ENCODE measurements at regions not wholly inside any gene's neighbourhood (a gene's known extent, or its start where the extent isn't known, plus 50 kb on each side); places are given as distances from the start of the nearest gene placed in this dataset.

DNA sequence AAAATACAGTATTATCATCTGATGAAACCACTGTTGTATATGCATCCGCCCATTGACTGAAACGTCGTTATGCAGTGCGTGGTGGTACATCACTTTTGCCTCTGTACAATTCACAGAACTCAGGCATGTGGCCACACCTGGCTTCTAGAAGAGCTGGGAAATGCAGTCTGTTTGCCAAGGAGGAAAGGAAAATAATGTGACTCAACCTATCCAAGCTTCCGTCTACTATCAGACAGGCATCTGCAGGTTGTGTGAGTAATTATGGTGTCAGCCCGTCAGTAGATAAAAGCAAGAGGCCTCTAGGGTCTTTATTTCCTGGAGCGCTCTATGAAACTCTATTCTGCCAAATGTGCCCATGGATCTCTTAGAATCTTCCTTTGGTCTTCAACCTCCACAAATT is 111.6 kb downstream of the BBS10 start:
- POLR2A ChIA-PET, result no interaction called here
- Histone ChIP-seq H3K27ac (ENCODE audit: low read depth in 2 of 2, low read length in 1 of 2) (no peak overlapping the region), H3K4me2 (no peak overlapping the region), H3K27me3 (ENCODE audit: insufficient read depth) (no peaks in the 10 kb centered on the region), H3K36me3 (replicated peaks in 1 of 2; ENCODE audit: control insufficient read depth in 1 of 2, insufficient read depth in 2 of 2, low read length in 1 of 2) (no peaks in the 10 kb centered on the region), H3F3A (replicated peaks; ENCODE audit: insufficient read depth) (no peaks in the 10 kb centered on the region), H3K4me3 (ENCODE audit: low read depth in 2 of 2, low read length in 1 of 2) (no peak overlapping the region), H2AFZ (ENCODE audit: low read depth) (no peak overlapping the region), H3K9ac (no peak overlapping the region), H3K9me2 (no peaks in the 10 kb centered on the region), H3K4me1 (ENCODE audit: control insufficient read depth in 1 of 2, insufficient read depth in 2 of 2, low read depth in 1 of 2, low read length in 1 of 2) (0 out of 4 replicates have a peak, but pooled peaks cover 0 to 8% of the 10 kb centered on the region in 2 experiments), H4K20me1 (ENCODE audit: insufficient read depth) (no peaks in the 10 kb centered on the region), H3K79me2 (ENCODE audit: insufficient read depth) (no peaks in the 10 kb centered on the region), H3K9me3 (no peaks in the 10 kb centered on the region)
- no peak for DNase-seq
- CTCF ChIA-PET, result no interaction called here
- no peak for TF ChIP-seq RAD21 (IDR thresholded peaks at IDR 0.05; ENCODE audit: low read length)
- TF ChIP-seq, protein P1, sequence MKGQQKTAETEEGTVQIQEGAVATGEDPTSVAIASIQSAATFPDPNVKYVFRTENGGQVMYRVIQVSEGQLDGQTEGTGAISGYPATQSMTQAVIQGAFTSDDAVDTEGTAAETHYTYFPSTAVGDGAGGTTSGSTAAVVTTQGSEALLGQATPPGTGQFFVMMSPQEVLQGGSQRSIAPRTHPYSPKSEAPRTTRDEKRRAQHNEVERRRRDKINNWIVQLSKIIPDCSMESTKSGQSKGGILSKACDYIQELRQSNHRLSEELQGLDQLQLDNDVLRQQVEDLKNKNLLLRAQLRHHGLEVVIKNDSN (IDR thresholded peaks at IDR 0.05; ENCODE audit: borderline replicate concordance, low read depth), result no peak
- TF ChIP-seq POLR2AphosphoS5 (IDR thresholded peaks at IDR 0.05; ENCODE audit: low read depth, low read length), result peak; percentile 17; the same call in 1 of the 2 replicates
- peak; percentile 78 for TF ChIP-seq JUND (IDR thresholded peaks at IDR 0.05)
- TF ChIP-seq EP300 (IDR thresholded peaks at IDR 0.05; ENCODE audit: borderline replicate concordance in 1 of 2, low read depth in 1 of 2, low read length in 1 of 2), result peak in 1 of 2 experiments; percentile 69; a peak in 1 of 4 replicates
- TF ChIP-seq NFIC (IDR thresholded peaks at IDR 0.05; ENCODE audit: borderline replicate concordance), result peak; percentile 75
- TF ChIP-seq, protein P2, sequence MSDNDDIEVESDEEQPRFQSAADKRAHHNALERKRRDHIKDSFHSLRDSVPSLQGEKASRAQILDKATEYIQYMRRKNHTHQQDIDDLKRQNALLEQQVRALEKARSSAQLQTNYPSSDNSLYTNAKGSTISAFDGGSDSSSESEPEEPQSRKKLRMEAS (IDR thresholded peaks at IDR 0.05; ENCODE audit: low read depth), result peak; percentile 41; the same call in 1 of the 2 replicates
- TF ChIP-seq RXRA (IDR thresholded peaks at IDR 0.05; ENCODE audit: borderline replicate concordance, low read depth), result peak; percentile 38; the same call in 1 of the 2 replicates
- peak; percentile 81; the same call in 1 of the 2 replicates for TF ChIP-seq FOSL2 (IDR thresholded peaks at IDR 0.05; ENCODE audit: borderline replicate concordance, low read depth)
- TF ChIP-seq, protein P3, sequence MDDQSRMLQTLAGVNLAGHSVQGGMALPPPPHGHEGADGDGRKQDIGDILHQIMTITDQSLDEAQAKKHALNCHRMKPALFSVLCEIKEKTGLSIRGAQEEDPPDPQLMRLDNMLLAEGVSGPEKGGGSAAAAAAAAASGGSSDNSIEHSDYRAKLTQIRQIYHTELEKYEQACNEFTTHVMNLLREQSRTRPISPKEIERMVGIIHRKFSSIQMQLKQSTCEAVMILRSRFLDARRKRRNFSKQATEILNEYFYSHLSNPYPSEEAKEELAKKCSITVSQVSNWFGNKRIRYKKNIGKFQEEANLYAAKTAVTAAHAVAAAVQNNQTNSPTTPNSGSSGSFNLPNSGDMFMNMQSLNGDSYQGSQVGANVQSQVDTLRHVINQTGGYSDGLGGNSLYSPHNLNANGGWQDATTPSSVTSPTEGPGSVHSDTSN (IDR thresholded peaks at IDR 0.05), result peak; percentile 80
- no peak for TF ChIP-seq TAF1 (IDR thresholded peaks at IDR 0.05; ENCODE audit: borderline replicate concordance, low read depth, low read length)
- peak; percentile 87 for TF ChIP-seq TCF12 (IDR thresholded peaks at IDR 0.05)
- WGBS (ENCODE audit: low lambda C conversion rate), result 47% methylated on average over 7 of the region's 7 CpGs

DNA sequence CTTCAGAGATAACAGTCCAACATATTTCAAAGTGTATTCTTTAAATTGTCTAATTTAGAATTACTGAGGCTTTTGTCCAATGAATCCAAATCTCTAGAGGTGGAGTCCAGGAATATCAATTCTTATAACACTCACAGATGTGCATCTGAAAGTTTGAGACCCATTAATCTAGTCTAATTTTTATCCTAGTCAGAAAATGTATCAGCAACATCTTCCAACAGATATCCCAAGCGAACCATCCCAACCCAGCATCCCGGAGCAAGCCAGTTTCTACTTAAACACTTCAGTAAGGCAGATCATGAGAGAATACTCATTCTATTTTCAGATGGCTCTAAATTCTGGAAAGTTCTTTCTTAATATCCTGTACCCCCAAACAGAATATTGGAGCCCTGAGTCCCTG is 113.5 kb downstream of the BBS10 start:
- POLR2A ChIA-PET, result no interaction called here
- H4K20me1 ChIP-seq (ENCODE audit: insufficient read depth), result no peaks in the 10 kb centered on the region
- no peak overlapping the region for H2AFZ ChIP-seq (ENCODE audit: low read depth)

More for the DNA sequence above, 113.5 kb downstream of the BBS10 start:
- Histone ChIP-seq H3K36me3 (replicated peaks in 1 of 2; ENCODE audit: control insufficient read depth in 1 of 2, insufficient read depth in 2 of 2, low read length in 1 of 2) (no peaks in the 10 kb centered on the region), H3K9me3 (no peaks in the 10 kb centered on the region), H3F3A (replicated peaks; ENCODE audit: insufficient read depth) (no peaks in the 10 kb centered on the region), H3K9me2 (no peaks in the 10 kb centered on the region), H3K27ac (ENCODE audit: low read depth in 2 of 2, low read length in 1 of 2) (no peak overlapping the region), H3K4me2 (no peak overlapping the region), H3K79me2 (ENCODE audit: insufficient read depth) (no peaks in the 10 kb centered on the region), H3K4me3 (ENCODE audit: low read depth in 2 of 2, low read length in 1 of 2) (no peak overlapping the region), H3K27me3 (ENCODE audit: insufficient read depth) (no peaks in the 10 kb centered on the region), H3K4me1 (ENCODE audit: control insufficient read depth in 1 of 2, insufficient read depth in 2 of 2, low read depth in 1 of 2, low read length in 1 of 2) (0 out of 4 replicates have a peak, but pooled peaks cover 0 to 8% of the 10 kb centered on the region in 2 experiments), H3K9ac (no peak overlapping the region)
- CTCF ChIA-PET, result no interaction called here
- TF ChIP-seq RXRA (IDR thresholded peaks at IDR 0.05; ENCODE audit: borderline replicate concordance, low read depth), result no peak
- TF ChIP-seq GATA2 (CRISPR knock-in tag; IDR thresholded peaks at IDR 0.05), result no peak
- TF ChIP-seq RCOR1 (IDR thresholded peaks at IDR 0.05; ENCODE audit: low read length), result no peak
- no peak for TF ChIP-seq YY1 (IDR thresholded peaks at IDR 0.05; ENCODE audit: low read depth)
- TF ChIP-seq EP300 (IDR thresholded peaks at IDR 0.05; ENCODE audit: borderline replicate concordance in 1 of 2, low read depth in 1 of 2, low read length in 1 of 2), result no peak
- no peak for TF ChIP-seq NRF1 (IDR thresholded peaks at IDR 0.05; ENCODE audit: low read depth, low read length)
- TF ChIP-seq, protein P4, sequence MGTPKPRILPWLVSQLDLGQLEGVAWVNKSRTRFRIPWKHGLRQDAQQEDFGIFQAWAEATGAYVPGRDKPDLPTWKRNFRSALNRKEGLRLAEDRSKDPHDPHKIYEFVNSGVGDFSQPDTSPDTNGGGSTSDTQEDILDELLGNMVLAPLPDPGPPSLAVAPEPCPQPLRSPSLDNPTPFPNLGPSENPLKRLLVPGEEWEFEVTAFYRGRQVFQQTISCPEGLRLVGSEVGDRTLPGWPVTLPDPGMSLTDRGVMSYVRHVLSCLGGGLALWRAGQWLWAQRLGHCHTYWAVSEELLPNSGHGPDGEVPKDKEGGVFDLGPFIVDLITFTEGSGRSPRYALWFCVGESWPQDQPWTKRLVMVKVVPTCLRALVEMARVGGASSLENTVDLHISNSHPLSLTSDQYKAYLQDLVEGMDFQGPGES (IDR thresholded peaks at IDR 0.05; ENCODE audit: low read depth, low read length), result no peak
- TF ChIP-seq SMC3 (IDR thresholded peaks at IDR 0.05; ENCODE audit: low read depth, low read length), result no peak
- WGBS (ENCODE audit: low lambda C conversion rate), result 97% methylated on average over 2 of the region's 2 CpGs
- DNase-seq, result no peak
